PC-9 (cell line): ENCODE measurements at regions not wholly inside any gene's neighbourhood (a gene's known extent, or its start where the extent isn't known, plus 50 kb on each side); places are given as distances from the start of the nearest gene placed in this dataset.
A peak's percentile ranks its signal among the peaks of the same experiment; 100 is the strongest.
"Not testable (repeated sequence)": the region's sequence is repeated elsewhere in the genome, so short reads cannot be mapped to it uniquely, and the experiment has no call there.

Source experiments
- BruUV-seq: library from RNA; stranded (reverse); fragments of 400-500 nt; replicated peaks from 2 replicates; lab custom pipeline; 2021; lab: Mats Ljungman, UMichigan
- CTCF ChIA-PET: fragments of 300-600 bp; sonication (Branson Sonifier 250); formaldehyde crosslinking; loops from one replicate; lab custom pipeline; 2022; ENCODE audit warnings: antibody characterized with exemption; lab: Charles Lee
- POLR2A ChIA-PET: fragments of 300-600 bp; sonication (Branson Sonifier 250); formaldehyde crosslinking; loops from one replicate; lab custom pipeline; 2022; ENCODE audit warnings: antibody characterized with exemption; ENCODE audit not compliant: unreplicated experiment; lab: Charles Lee
- DNase-seq, 2 experiments: peaks; one replicate each; pipeline versions ENCODE4 v3.0.0 to v3.0.0-alpha.2; 2015 to 2022; ENCODE audit warnings: mixed read lengths in 1 of 2
- H2AFZ ChIP-seq: fragments of 200-600 bp; sonication (generic); 2 replicates; pipeline ENCODE4 v1.8.1; 2017; ENCODE audit warnings: antibody characterized with exemption
- H3F3A ChIP-seq: fragments of 200-600 bp; sonication (generic); 2 replicates; pipeline ENCODE4 v1.8.1; 2017; ENCODE audit warnings: antibody characterized with exemption, mild to moderate bottlenecking, low read depth; ENCODE audit not compliant: insufficient read depth
- H3K27ac ChIP-seq: fragments of 200-600 bp; sonication (generic); 2 replicates; pipeline ENCODE4 v1.6.1; 2016; ENCODE audit warnings: mixed run types
- H3K27me3 ChIP-seq: fragments of 200-600 bp; sonication (generic); 2 replicates; pipeline ENCODE4 v1.6.1; 2016; ENCODE audit warnings: low read depth, mixed run types; ENCODE audit not compliant: insufficient read depth
- H3K36me3 ChIP-seq: fragments of 200-600 bp; sonication (generic); 2 replicates; pipeline ENCODE4 v1.6.1; 2016; ENCODE audit warnings: low read depth, mixed run types
- H3K4me1 ChIP-seq: fragments of 200-600 bp; sonication (generic); replicated peaks from 2 replicates; pipeline ENCODE4 v1.6.1; 2016; ENCODE audit warnings: mixed run types; ENCODE audit not compliant: insufficient read depth
- H3K4me2 ChIP-seq: fragments of 200-600 bp; sonication (generic); 2 replicates; pipeline ENCODE4 v1.6.1; 2017; ENCODE audit warnings: mixed run types
- H3K4me3 ChIP-seq: fragments of 200-600 bp; sonication (generic); 2 replicates; pipeline ENCODE4 v1.6.1; 2016; ENCODE audit warnings: mixed run types
- H3K79me2 ChIP-seq: fragments of 200-600 bp; sonication (generic); 2 replicates; pipeline ENCODE4 v1.6.1; 2017; ENCODE audit warnings: low read depth, mixed run types
- H3K9me2 ChIP-seq: fragments of 200-600 bp; sonication (generic); 2 replicates; pipeline ENCODE4 v1.8.1; 2017; ENCODE audit warnings: mild to moderate bottlenecking; ENCODE audit not compliant: insufficient read depth
- H3K9me3 ChIP-seq: fragments of 200-600 bp; sonication (generic); 2 replicates; pipeline ENCODE4 v1.8.1; 2016; ENCODE audit warnings: low read depth; ENCODE audit not compliant: insufficient read depth
- H4K20me1 ChIP-seq: fragments of 200-600 bp; sonication (generic); 2 replicates; pipeline ENCODE4 v1.8.1; 2017; ENCODE audit not compliant: insufficient read depth
- EZH2 ChIP-seq: fragments of 200-600 bp; sonication (generic); IDR thresholded peaks from 2 replicates; pipeline ENCODE4 v1.8.0; 2017; ENCODE audit warnings: antibody characterized with exemption, low read depth
- intact Hi-C: fragments of 100-400 bp; cut with micrococcal nuclease; formaldehyde crosslinking; loops from one replicate; pipeline ENCODE4 v1.10.0; 2022; ENCODE audit not compliant: unreplicated experiment
- TF ChIP-seq, protein P1 (sequence below): fragments of 200-600 bp; sonication (generic); conservative IDR thresholded peaks from 2 replicates; pipeline ENCODE4 v1.6.1; 2017; ENCODE audit warnings: mixed run types, antibody characterized with exemption, mild to moderate bottlenecking, moderate library complexity

DNA sequence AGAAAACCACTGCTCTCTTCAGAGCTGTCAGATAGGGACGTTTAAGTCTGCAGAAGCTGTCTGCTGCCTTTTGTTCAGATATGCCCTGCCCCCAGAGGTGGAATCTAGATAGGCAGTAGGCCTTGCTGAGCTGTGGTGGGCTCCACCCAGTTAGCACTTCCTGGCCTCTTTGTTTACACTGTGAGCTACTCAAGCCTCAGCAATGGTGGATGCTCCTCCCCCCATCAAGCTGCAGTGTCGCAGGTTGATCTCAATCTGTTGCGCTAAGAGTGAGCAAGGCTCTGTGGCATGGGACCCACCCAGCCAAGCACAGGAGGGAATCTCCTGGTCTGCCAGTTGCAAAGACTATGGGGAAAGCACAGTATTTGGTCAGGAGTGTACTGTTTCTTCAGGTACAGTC is 59.2 kb upstream of the ZNF641 start:
- Histone ChIP-seq H3K27me3 (peaks cover 23% of the 10 kb centered on the region; the same call in 1 of the 2 replicates), H3K4me2 (peak overlapping the region; percentile 23; the same call in 1 of the 2 replicates)
- H2AFZ ChIP-seq, H3K4me1 ChIP-seq, H3K79me2 ChIP-seq, H3K27ac ChIP-seq, H3K4me3 ChIP-seq, BruUV-seq, H3K9me2 ChIP-seq, H4K20me1 ChIP-seq, H3K36me3 ChIP-seq, H3F3A ChIP-seq, intact Hi-C loops, CTCF ChIA-PET, POLR2A ChIA-PET, H3K9me3 ChIP-seq: not testable (repeated sequence)
- peak; percentile 9 to 52 for DNase-seq

DNA sequence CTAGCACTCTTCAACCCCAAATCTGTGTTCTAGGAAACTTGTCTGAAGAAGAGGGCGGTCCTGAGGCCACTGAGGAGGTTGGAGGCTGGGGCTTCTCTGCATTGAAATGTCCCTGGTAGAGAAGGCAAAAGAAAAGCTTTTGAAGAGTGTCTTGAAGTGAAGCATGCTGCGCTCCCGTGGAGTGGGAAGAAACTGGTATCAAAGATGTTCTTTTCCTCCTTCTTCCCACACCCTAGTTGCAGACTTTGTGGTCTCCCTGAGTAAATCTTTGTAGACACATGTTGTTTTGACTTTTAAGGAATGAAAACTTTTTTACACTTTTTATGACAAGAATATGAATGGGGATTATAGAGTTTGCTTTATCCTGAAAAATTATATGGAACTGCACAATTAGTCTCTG is 59.0 kb upstream of the ANP32D start:
- ChIA-PET CTCF (no interaction called here), POLR2A (no interaction called here)
- Histone ChIP-seq H3K27ac (no peak overlapping the region), H3K4me3 (no peak overlapping the region), H3K27me3 (peaks cover 36% of the 10 kb centered on the region), H3K9me2 (no peaks in the 10 kb centered on the region), H3K4me1 (no peaks in the 10 kb centered on the region), H3K9me3 (no peaks in the 10 kb centered on the region), H2AFZ (no peak overlapping the region), H3K36me3 (no peaks in the 10 kb centered on the region), H3K4me2 (no peak overlapping the region), H3K79me2 (no peaks in the 10 kb centered on the region), H3F3A (no peaks in the 10 kb centered on the region), H4K20me1 (no peaks in the 10 kb centered on the region)
- BruUV-seq, result no TSS peak
- TF ChIP-seq, protein P1, sequence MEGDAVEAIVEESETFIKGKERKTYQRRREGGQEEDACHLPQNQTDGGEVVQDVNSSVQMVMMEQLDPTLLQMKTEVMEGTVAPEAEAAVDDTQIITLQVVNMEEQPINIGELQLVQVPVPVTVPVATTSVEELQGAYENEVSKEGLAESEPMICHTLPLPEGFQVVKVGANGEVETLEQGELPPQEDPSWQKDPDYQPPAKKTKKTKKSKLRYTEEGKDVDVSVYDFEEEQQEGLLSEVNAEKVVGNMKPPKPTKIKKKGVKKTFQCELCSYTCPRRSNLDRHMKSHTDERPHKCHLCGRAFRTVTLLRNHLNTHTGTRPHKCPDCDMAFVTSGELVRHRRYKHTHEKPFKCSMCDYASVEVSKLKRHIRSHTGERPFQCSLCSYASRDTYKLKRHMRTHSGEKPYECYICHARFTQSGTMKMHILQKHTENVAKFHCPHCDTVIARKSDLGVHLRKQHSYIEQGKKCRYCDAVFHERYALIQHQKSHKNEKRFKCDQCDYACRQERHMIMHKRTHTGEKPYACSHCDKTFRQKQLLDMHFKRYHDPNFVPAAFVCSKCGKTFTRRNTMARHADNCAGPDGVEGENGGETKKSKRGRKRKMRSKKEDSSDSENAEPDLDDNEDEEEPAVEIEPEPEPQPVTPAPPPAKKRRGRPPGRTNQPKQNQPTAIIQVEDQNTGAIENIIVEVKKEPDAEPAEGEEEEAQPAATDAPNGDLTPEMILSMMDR, result no peak
- TF ChIP-seq EZH2, result no peak
- no peak for DNase-seq
- intact Hi-C loops, result no loop called here

GRCh38 chr12:48414021-48414420 is 58.3 kb upstream of the ANP32D start:
- Histone ChIP-seq H3K9me3 (no peaks in the 10 kb centered on the region), H3K36me3 (no peaks in the 10 kb centered on the region), H4K20me1 (no peaks in the 10 kb centered on the region), H3K79me2 (no peaks in the 10 kb centered on the region), H3K27me3 (peaks cover 36% of the 10 kb centered on the region), H2AFZ (no peak overlapping the region), H3K4me3 (no peak overlapping the region), H3F3A (no peaks in the 10 kb centered on the region), H3K27ac (no peak overlapping the region), H3K9me2 (no peaks in the 10 kb centered on the region), H3K4me1 (no peaks in the 10 kb centered on the region), H3K4me2 (no peak overlapping the region)
- TF ChIP-seq, protein P1, result no peak
- no peak for TF ChIP-seq EZH2
- no TSS peak for BruUV-seq
- POLR2A ChIA-PET, result no interaction called here
- CTCF ChIA-PET, result no interaction called here
- intact Hi-C loops, result no loop called here
- no peak for DNase-seq

GRCh38 chr12:48419116-48419935 is 53.0 kb upstream of the ANP32D start:
- H3K9me3 ChIP-seq, result no peaks in the 10 kb centered on the region
- H3K27me3 ChIP-seq, result peaks cover 23% of the 10 kb centered on the region
- no TSS peak for BruUV-seq
- intact Hi-C loops, result no loop called here
- ChIA-PET CTCF (no interaction called here), POLR2A (no interaction called here)
- H3K79me2 ChIP-seq, result no peaks in the 10 kb centered on the region
- no peaks in the 10 kb centered on the region for H3F3A ChIP-seq
- H3K27ac ChIP-seq, result no peak overlapping the region
- no peak overlapping the region for H3K4me3 ChIP-seq
- H2AFZ ChIP-seq, result no peak overlapping the region
- TF ChIP-seq EZH2, result no peak
- TF ChIP-seq, protein P1, result no peak
- no peaks in the 10 kb centered on the region for H4K20me1 ChIP-seq
- DNase-seq, result no peak
- H3K9me2 ChIP-seq, result no peaks in the 10 kb centered on the region
- H3K36me3 ChIP-seq, result no peaks in the 10 kb centered on the region
- no peaks in the 10 kb centered on the region for H3K4me1 ChIP-seq
- no peak overlapping the region for H3K4me2 ChIP-seq
